ENCODE measurements at regions not wholly inside any gene's neighbourhood (a gene's known extent, or its start where the extent isn't known, plus 50 kb on each side); places are given as distances from the start of the nearest gene placed in this dataset.

DNA sequence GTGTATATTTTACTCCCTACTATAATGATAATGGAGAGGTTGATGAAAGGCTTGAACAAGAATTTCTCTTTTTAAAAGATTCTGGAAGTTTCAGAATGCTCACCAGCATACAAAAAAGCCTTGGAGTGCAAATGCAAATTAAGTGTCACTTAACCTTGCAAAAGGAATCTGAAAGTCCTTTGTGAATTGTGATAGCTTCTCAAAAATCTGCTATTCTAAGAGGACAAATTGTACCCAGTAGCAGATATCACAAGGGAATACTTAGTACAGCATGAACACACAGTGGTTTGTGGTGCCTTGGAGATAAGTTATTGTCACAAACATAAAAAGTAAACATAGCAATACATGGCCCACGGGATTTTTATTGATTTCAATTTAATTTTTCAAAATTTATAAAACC lies 1208.3 kb upstream of the B3GALT2 start (continued):
- TF ChIP-seq, protein P1, sequence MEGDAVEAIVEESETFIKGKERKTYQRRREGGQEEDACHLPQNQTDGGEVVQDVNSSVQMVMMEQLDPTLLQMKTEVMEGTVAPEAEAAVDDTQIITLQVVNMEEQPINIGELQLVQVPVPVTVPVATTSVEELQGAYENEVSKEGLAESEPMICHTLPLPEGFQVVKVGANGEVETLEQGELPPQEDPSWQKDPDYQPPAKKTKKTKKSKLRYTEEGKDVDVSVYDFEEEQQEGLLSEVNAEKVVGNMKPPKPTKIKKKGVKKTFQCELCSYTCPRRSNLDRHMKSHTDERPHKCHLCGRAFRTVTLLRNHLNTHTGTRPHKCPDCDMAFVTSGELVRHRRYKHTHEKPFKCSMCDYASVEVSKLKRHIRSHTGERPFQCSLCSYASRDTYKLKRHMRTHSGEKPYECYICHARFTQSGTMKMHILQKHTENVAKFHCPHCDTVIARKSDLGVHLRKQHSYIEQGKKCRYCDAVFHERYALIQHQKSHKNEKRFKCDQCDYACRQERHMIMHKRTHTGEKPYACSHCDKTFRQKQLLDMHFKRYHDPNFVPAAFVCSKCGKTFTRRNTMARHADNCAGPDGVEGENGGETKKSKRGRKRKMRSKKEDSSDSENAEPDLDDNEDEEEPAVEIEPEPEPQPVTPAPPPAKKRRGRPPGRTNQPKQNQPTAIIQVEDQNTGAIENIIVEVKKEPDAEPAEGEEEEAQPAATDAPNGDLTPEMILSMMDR (IDR thresholded peaks at IDR 0.05 in 2 of 3, conservative IDR thresholded peaks at IDR 0.05 in 1 of 3; ENCODE audit: borderline replicate concordance in 1 of 3, insufficient read depth in 1 of 3, low read depth in 2 of 3, low read length in 2 of 3) = no peak

DNA sequence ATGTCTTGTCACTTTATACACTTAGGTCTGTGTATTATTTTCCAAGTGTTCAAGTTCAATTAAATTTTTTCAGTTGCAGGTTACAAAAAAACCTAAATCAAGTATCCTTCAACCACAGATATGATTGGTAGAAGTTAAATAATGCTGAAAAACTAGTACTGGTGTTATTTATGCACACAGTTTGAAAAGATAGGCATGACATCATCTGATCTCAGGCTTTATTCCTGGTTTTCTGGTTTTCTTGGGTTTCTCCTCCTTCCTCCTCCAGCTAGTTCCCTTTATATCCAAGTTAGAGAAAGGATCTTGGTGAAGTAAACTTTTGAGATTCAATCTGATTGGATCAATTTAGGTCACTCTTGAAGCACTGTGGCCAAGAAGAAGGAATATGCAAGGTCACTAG lies 1201.1 kb upstream of the B3GALT2 start:
- Histone ChIP-seq H3K27ac (ENCODE audit: low read depth, low read length) (no peak overlapping the region), H3K4me3 (replicated peaks in 1 of 2; ENCODE audit: low read depth in 1 of 2, low read length in 2 of 2) (no peak overlapping the region), H2AFZ (ENCODE audit: low read depth, low read length, poor library complexity, severe bottlenecking) (no peak overlapping the region), H3K36me3 (ENCODE audit: control insufficient read depth in 1 of 2, insufficient read depth in 2 of 2, low read length in 2 of 2) (no peaks in the 10 kb centered on the region), H3K79me2 (ENCODE audit: insufficient read depth, low read length) (no peaks in the 10 kb centered on the region), H3K9ac (ENCODE audit: low read length) (no peak overlapping the region), H4K20me1 (ENCODE audit: insufficient read depth) (no peaks in the 10 kb centered on the region), H3K4me2 (ENCODE audit: low read length) (no peak overlapping the region), H3K9me2 (ENCODE audit: insufficient read depth) (no peaks in the 10 kb centered on the region), H3K9me3 (ENCODE audit: control insufficient read depth in 1 of 2, insufficient read depth in 1 of 2, low read depth in 1 of 2, low read length in 2 of 2) (no peaks in the 10 kb centered on the region; a peak in 1 of 4 replicates), H3K4me1 (ENCODE audit: control insufficient read depth in 1 of 2, insufficient read depth in 2 of 2, low read length in 2 of 2) (no peaks in the 10 kb centered on the region), H3K27me3 (ENCODE audit: insufficient read depth, low read length) (no peaks in the 10 kb centered on the region)
- POLR2A ChIA-PET = no interaction called here
- CTCF ChIA-PET = no interaction called here
- intact Hi-C loops (cut with micrococcal nuclease) = no loop called here
- TF ChIP-seq, protein P2, sequence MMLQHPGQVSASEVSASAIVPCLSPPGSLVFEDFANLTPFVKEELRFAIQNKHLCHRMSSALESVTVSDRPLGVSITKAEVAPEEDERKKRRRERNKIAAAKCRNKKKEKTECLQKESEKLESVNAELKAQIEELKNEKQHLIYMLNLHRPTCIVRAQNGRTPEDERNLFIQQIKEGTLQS (IDR thresholded peaks at IDR 0.05) = no peak
- TF ChIP-seq EGR1 (IDR thresholded peaks at IDR 0.05; ENCODE audit: low read depth) (no peak), EZH2 (IDR thresholded peaks at IDR 0.05) (no peak)
- no peak for DNase-seq (ENCODE audit: low read depth, low spot score)
- no TSS peak for BruUV-seq (replicated peaks)
- ATAC-seq = no peak
- RAD21 ChIA-PET (ENCODE audit: low non-redundant PET in 1 of 2, low total read pairs in 2 of 2, uncharacterized antibody in 2 of 2, unreplicated experiment in 2 of 2) = no interaction called here

DNA sequence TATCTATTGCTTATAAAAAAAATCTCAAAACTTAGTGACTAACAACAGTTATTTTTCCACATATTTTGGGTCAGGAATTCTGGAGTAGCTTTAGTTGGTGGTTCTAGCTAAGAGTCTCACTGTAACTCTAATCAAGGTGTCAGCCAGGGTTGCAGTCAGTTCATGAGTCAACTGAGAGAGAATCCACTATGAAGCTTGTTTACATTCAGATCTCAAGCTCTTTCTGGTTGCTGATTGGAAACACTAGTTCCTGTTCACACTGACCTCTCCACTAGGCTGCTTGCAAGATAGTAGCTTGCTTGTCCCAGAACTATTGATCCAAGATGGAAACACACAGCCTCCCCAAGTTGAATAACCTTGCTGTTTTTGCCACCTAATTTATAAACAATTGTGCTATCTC lies 1192.1 kb upstream of the B3GALT2 start:
- no peak for ATAC-seq
- Histone ChIP-seq H3K4me3 (replicated peaks in 1 of 2; ENCODE audit: low read depth in 1 of 2, low read length in 2 of 2) (no peak overlapping the region), H2AFZ (ENCODE audit: low read depth, low read length, poor library complexity, severe bottlenecking) (no peak overlapping the region), H3K27ac (ENCODE audit: low read depth, low read length) (no peak overlapping the region), H3K9ac (ENCODE audit: low read length) (no peak overlapping the region), H3K9me3 (ENCODE audit: control insufficient read depth in 1 of 2, insufficient read depth in 1 of 2, low read depth in 1 of 2, low read length in 2 of 2) (no peaks in the 10 kb centered on the region), H3K79me2 (ENCODE audit: insufficient read depth, low read length) (no peaks in the 10 kb centered on the region), H3K4me2 (ENCODE audit: low read length) (no peak overlapping the region), H3K36me3 (ENCODE audit: control insufficient read depth in 1 of 2, insufficient read depth in 2 of 2, low read length in 2 of 2) (no peaks in the 10 kb centered on the region), H3K9me2 (ENCODE audit: insufficient read depth) (no peaks in the 10 kb centered on the region), H4K20me1 (ENCODE audit: insufficient read depth) (no peaks in the 10 kb centered on the region), H3K4me1 (ENCODE audit: control insufficient read depth in 1 of 2, insufficient read depth in 2 of 2, low read length in 2 of 2) (no peaks in the 10 kb centered on the region), H3K27me3 (ENCODE audit: insufficient read depth, low read length) (no peaks in the 10 kb centered on the region)
- no peak for DNase-seq (ENCODE audit: low read depth, low spot score)
- intact Hi-C loops (cut with micrococcal nuclease) = no loop called here
- TF ChIP-seq EZH2phosphoT487 (IDR thresholded peaks at IDR 0.05; ENCODE audit: borderline replicate concordance) = no peak
- no peak for TF ChIP-seq SP1 (IDR thresholded peaks at IDR 0.05; ENCODE audit: low read depth)
- TF ChIP-seq POLR2A (IDR thresholded peaks at IDR 0.05; ENCODE audit: borderline replicate concordance, extremely low read depth, insufficient read depth, insufficient read length) = no peak
- no peak for TF ChIP-seq EGR1 (IDR thresholded peaks at IDR 0.05; ENCODE audit: low read depth)
- POLR2A ChIA-PET = no interaction called here
- CTCF ChIA-PET = no interaction called here
- RAD21 ChIA-PET (ENCODE audit: low non-redundant PET in 1 of 2, low total read pairs in 2 of 2, uncharacterized antibody in 2 of 2, unreplicated experiment in 2 of 2) = no interaction called here
- BruUV-seq (replicated peaks) = no TSS peak

All from HCT116 (cell line).